Osteocyte (in vitro differentiated cells): ENCODE measurements at regions not wholly inside any gene's neighbourhood (a gene's known extent, or its start where the extent isn't known, plus 50 kb on each side); places are given as distances from the start of the nearest gene placed in this dataset.
"Not testable (repeated sequence)": the region's sequence is repeated elsewhere in the genome, so short reads cannot be mapped to it uniquely, and the experiment has no call there.

Experiments used
- DNase-seq: peaks from one replicate; pipeline ENCODE4 v3.0.0; 2021; ENCODE audit warnings: mixed read lengths; ENCODE audit not compliant: unreplicated experiment; ENCODE audit errors: extremely low spot score
- H3K27ac Mint-ChIP-seq: one replicate; pipeline ENCODE4 v1.8.0; 2021; ENCODE audit warnings: mild to moderate bottlenecking, mixed read lengths; ENCODE audit not compliant: unreplicated experiment
- H3K27me3 Mint-ChIP-seq: one replicate; pipeline ENCODE4 v1.8.0; 2021; ENCODE audit warnings: mixed read lengths; ENCODE audit not compliant: unreplicated experiment
- H3K36me3 Mint-ChIP-seq: one replicate; pipeline ENCODE4 v1.8.0; 2021; ENCODE audit warnings: mixed read lengths; ENCODE audit not compliant: unreplicated experiment
- H3K4me1 Mint-ChIP-seq: one replicate; pipeline ENCODE4 v1.8.0; 2021; ENCODE audit warnings: mixed read lengths; ENCODE audit not compliant: unreplicated experiment
- H3K4me3 Mint-ChIP-seq: one replicate; pipeline ENCODE4 v1.8.0; 2021; ENCODE audit warnings: mild to moderate bottlenecking, moderate library complexity, mixed read lengths; ENCODE audit not compliant: unreplicated experiment
- H3K9me3 Mint-ChIP-seq: one replicate; pipeline ENCODE4 v1.8.0; 2021; ENCODE audit warnings: mixed read lengths; ENCODE audit not compliant: unreplicated experiment
- CTCF ChIP-seq: fragments of 200-600 bp; sonication (generic); IDR thresholded peaks from 2 replicates; pipeline ENCODE4 v1.5.0; 2021; ENCODE audit warnings: antibody characterized with exemption, mild to moderate bottlenecking, moderate library complexity

DNA sequence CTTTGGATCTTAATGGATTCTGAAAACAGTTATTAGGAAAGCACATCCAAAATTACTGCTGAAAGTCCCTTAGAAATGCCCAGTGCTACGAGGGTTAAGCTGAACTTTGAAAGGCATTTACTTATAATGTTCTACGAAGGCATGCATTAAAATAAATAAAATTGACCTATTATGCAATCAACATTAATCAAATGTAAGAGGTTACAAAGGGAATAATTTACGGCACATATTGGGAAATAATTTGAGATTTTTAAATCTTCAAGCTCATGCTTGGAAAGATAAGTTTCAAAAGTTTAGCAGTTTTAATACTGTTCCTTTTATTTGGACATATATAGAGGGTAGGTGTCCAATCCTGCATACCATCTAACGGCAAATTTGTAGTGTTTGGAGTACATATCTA is 1564.1 kb upstream of the DDX18 start:
- Mint-ChIP-seq H3K27ac (no peak overlapping the region), H3K9me3 (peaks cover 41% of the 10 kb centered on the region), H3K36me3 (peaks cover 2% of the 10 kb centered on the region), H3K27me3 (no peaks in the 10 kb centered on the region), H3K4me3 (no peak overlapping the region), H3K4me1 (no peaks in the 10 kb centered on the region)
- TF ChIP-seq CTCF, result no peak
- DNase-seq, result no peak

DNA sequence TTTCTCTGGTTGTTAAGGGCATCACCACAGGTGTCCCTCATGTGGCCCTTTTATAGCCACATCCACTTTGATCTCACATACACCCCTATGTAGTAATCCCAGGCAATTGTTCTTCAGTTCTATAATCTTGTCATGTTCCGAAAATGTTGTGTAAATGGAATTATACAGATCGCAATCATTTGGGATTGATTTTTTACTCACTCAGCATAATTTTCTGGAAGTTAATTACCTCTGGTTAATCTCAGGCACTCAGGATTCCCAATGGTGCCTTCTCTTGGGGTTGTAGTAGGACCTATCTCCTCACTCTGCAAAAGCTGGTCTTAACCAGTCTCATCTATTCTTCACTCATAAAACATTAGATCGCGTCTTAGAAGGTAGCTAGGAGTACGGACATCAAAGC is 1549.6 kb upstream of the DDX18 start:
- no peaks in the 10 kb centered on the region for H3K27me3 Mint-ChIP-seq
- no peak for DNase-seq
- no peak for TF ChIP-seq CTCF
- no peaks in the 10 kb centered on the region for H3K4me1 Mint-ChIP-seq
- peaks cover 41% of the 10 kb centered on the region for H3K9me3 Mint-ChIP-seq
- H3K27ac Mint-ChIP-seq, result no peak overlapping the region
- H3K4me3 Mint-ChIP-seq, result no peak overlapping the region
- H3K36me3 Mint-ChIP-seq, result no peaks in the 10 kb centered on the region

- no peak for TF ChIP-seq CTCF
- H3K36me3 Mint-ChIP-seq, result no peaks in the 10 kb centered on the region
- no peak for DNase-seq
- no peak overlapping the region for H3K4me3 Mint-ChIP-seq
- H3K27me3 Mint-ChIP-seq, result no peaks in the 10 kb centered on the region
- H3K27ac Mint-ChIP-seq, result no peak overlapping the region
- peaks cover 31% of the 10 kb centered on the region for H3K9me3 Mint-ChIP-seq
- no peaks in the 10 kb centered on the region for H3K4me1 Mint-ChIP-seq
These were observed 1545.5 kb upstream of the DDX18 start for GRCh38 chr2:116269040-116269439.

GRCh38 chr2:116304328-116304727 is 1510.2 kb upstream of the DDX18 start:
- Mint-ChIP-seq H3K36me3 (no peaks in the 10 kb centered on the region), H3K4me3 (no peak overlapping the region), H3K27me3 (no peaks in the 10 kb centered on the region), H3K9me3 (peaks cover 22% of the 10 kb centered on the region), H3K4me1 (no peaks in the 10 kb centered on the region), H3K27ac (no peak overlapping the region)
- TF ChIP-seq CTCF, result no peak
- DNase-seq, result no peak

DNA sequence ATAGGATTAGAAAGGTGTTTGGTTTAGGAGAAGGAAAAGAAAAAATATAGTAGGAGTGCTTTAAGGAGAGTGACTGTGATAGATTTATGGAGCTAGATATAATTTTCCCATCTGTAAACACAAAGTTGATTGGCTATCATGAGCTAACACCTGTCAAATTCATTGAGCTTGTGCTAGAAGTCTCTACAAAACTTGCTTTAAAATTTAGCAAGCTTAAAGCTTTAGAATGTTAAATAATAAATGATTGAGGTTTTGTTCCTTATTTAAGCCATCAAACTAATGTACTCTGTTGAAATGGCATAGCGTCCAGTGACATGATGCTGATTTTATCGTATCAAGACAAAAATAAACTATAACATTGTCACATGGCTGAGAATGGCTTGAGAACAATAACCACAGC is 1497.4 kb upstream of the DDX18 start:
- no peaks in the 10 kb centered on the region for H3K27me3 Mint-ChIP-seq
- no peaks in the 10 kb centered on the region for H3K4me1 Mint-ChIP-seq
- TF ChIP-seq CTCF, result no peak
- no peaks in the 10 kb centered on the region for H3K36me3 Mint-ChIP-seq
- no peak for DNase-seq
- peaks cover 33% of the 10 kb centered on the region for H3K9me3 Mint-ChIP-seq
- H3K4me3 Mint-ChIP-seq, result no peak overlapping the region
- H3K27ac Mint-ChIP-seq, result no peak overlapping the region

DNA sequence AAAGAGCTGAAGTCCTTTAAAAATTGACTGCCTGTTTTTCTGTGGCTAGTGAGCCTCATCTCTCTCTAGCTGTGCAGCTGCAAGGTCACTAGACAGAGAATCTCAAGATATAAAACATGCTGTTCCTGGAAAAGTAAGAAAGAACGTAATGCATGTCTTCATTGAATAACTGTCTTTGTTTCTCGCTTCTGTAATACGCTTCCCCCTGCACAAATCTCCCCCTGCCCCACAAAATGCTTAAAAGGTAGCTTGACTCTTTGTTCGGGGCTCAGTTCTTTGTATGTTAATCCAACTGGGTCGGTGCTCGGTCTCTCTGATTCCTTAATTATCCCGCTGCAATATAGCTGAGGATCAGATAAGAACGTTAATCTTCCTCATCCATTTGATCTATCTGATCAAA is 1495.9 kb upstream of the DDX18 start:
- H3K27ac Mint-ChIP-seq, H3K4me3 Mint-ChIP-seq, H3K36me3 Mint-ChIP-seq, H3K4me1 Mint-ChIP-seq, H3K27me3 Mint-ChIP-seq, DNase-seq: not testable (repeated sequence)
- H3K9me3 Mint-ChIP-seq, result peaks cover 33% of the 10 kb centered on the region
